ENCODE measurements at regions not wholly inside any gene's neighbourhood (a gene's known extent, or its start where the extent isn't known, plus 50 kb on each side); places are given as distances from the start of the nearest gene placed in this dataset.

DNA sequence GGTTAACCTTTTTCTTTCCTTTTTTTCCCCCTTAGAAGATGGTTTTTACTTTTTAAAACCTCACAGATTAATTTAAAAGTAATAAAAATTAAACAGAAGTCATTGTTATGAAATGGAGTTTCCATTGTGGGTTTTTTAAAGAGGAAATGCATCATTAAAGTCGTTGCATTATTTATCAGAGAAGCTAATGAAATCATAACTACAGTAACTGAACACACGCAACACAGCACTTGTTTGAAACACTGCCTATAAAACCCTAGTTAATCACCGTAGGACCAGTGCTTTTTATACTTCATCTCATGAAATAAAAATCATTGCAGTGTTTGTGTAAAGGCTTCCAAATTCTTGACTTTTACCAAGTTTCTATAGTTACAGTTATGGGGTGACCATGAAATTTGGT is 82.4 kb upstream of the NTRK2 start:
- no peak for DNase-seq (ENCODE audit: low read depth)

DNA sequence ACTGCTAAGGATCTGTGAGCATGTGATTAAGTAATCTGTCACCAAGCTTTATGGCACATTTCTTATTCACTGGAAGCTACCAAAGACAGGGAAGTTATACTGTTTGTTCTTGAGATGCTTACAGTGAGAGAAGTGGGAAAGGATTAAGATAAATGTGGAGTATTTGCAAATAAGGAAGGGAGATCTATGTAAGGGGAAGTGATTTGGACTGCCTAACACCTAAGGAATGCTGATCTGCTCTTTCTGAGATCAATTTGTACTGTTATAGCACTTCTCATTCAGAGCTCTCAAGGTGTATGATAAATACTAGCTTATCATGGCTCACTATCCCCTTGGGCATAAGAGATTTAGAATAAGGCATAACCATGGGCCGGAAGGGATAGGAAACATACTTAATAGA is 80.0 kb upstream of the NTRK2 start:
- DNase-seq (ENCODE audit: low read depth) = no peak

DNA sequence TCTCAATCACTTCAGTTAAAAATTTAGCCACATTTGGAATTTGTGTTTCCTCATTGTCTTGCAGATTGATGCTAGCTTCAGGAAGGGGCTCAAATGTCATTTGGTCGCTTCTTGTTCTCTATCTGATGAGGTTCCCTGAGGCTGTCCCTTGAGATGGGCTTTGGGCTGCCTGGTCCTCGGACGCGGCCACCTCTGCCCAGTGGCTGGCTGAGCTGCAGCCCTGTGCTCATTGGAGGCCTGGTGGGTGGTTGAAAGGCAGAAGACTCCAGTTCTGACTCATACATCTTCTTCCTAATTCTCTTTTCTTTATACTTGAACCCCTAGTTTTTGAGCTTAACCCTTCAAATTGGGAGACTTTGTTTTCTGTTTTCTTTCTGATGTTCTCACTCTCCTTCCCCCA is 78.8 kb upstream of the NTRK2 start:
- no peak for DNase-seq (ENCODE audit: low read depth)

DNA sequence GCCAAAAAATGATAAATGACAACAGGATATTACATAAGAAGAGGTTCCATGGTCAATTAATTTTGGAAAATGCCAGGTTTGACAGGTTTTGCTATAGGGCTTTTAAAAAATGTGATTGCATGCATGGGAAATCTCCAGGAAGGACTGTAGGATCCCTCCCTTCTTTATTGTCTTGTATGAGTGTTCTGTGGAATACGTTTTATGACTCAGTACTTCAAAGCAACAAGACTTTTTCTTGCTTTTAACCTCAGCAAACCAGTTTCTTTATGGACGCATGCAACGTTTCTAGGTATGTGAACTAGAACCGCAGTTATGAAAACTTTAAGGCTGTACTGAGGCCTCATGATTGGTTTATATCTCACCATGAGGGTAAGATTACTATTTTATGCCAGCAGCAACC is 76.6 kb upstream of the NTRK2 start:
- DNase-seq (ENCODE audit: low read depth) = no peak

DNA sequence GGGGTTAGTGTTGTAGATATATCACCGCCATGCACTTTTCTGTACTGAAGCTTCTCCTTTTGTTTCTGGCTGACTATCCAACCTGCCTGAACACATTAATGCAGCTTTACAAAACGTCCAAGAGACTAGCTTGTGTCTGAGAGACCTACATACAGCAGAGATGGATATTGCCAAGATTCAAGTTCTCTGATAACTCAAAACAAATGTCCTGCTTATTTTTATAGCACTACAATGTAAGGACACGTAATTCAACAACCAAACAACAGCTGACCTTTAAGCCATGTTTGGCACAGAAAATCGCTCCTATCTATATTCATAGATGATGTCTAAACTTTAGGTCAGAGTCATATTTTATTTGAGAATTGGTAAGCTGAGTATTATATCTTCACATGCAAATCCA is 76.2 kb upstream of the NTRK2 start:
- no peak for DNase-seq (ENCODE audit: low read depth)

DNA sequence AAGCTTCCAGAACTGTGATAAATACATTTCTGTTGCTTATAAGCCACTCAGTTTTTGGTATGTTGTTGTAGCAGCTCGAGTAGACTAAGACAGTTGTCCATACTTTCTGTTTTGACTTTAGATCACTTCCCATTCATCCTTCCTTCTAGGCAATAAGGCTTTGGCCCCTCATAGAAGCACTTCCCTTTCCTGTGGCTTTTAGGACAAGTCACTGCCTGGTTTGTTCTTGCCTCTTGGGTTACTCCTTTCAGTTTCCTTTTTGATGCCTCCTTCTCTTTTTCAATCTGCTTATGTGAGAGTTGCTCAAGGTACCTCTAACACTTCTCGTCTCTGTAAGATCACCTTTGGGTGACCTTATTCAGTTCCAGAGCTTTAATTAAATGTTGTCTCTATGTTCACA is 72.4 kb upstream of the NTRK2 start:
- DNase-seq (ENCODE audit: low read depth) = no peak

DNA sequence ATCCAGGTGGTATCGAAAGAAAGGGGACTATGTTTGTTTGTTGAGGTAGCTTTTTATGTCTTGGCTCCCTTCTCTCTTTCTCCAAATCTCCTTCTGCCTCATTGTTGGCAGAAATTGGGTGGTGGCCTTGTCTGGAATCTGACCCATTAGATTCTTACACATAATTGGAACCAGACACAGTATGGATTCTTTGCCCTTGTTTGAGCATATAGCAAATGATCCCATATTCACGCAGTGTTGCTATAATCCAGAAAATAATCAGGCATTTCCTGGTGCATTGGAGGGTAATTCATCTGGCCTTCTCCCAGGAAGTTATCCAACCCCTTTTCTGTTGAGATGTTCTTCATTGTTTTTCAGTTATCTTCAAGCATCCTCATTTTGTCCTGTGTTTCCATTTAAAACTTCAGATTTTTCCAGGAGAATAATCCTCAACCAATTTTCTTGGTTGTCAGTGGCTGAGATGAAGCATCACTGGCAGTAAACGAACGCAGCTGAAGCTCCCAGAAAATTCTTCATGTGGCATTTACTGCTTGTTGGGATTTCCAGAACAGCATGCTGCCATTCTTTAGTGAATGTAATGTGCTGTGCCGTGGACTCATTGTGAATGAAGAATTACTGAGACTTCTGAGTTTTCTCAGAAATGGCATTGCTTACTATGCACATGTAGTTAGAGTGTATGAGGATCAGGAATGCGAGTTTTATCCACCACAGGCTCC is 70.5 kb upstream of the NTRK2 start:
- no peak for DNase-seq (ENCODE audit: low read depth)

DNA sequence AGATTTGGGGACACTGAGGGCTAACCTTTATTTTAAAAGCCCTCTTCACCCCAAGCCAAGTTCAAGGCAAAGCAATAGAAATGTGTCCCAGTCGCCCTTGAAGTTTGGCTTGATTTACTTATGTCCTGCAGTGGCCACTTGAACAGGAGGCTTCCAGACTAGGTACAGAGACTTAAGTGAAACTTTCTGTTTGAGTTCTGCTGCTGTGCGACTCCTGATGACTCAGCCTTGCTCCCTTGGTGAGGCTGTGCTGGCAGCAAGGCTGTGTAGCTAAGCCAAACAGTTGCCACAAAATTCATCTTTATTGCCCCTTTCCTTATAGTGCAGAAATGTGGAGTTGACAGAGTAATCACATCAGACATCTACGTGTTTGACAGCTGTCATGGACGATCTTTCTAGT is 68.8 kb upstream of the NTRK2 start:
- no peak for DNase-seq (ENCODE audit: low read depth)

DNA sequence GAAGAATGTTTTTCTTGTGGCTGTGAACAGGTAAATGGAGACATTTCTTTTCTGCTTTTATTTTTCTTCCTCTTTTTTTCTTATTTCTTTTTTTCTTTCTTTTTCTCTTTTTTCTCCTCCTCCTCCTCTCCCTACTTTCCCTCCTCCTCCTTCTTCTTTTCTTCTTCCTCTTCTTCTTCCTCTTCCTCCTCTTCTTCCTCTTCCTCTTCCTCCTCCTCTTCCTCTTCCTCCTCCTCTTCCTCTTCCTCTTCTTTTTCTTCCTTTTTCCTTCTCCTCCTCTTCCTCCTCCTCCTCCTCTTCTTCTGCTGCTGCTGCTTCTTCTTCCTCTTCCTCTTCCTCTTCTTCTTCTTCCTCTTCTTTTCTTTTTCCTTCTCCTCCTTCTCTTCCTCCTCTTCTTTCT is 65.3 kb upstream of the NTRK2 start:
- DNase-seq (ENCODE audit: low read depth) = no peak

DNA sequence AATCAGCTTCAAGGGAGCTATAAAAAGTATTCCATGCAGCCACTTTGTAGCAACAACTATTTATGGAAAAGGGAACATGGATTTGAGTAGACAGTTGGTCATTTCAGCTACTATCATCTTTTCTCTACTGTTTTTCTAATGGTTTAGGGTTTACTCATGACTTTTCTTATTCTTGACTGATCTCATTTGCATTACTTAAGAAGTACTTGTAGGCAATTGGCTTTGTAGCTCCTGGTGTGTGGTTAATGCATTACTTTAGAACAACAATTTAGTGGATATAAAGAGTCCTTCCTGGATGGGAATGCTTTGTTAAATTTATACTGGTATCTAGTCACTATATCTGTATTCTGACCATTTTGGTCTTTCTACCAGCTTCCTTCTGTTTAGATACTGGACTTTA is 59.8 kb upstream of the NTRK2 start:
- DNase-seq (ENCODE audit: low read depth) = no peak

DNA sequence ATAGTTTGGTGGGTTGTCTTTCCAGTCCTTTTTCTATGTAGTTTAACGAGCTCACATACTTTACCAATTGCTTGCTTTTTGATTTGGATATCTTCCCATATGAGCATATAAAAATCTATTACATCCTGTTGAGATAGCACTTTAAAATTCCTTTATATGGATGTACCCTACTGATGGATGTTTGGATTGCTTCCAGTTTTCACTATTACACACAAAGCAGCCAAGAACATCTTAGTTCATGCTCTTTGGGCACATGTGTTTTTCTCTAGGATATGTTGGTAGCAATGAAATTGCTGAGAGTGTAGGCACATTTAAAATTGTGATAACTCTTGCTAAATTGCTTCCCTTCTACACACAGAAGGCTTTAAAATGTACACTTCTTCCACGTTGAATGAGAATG is 56.1 kb upstream of the NTRK2 start:
- DNase-seq (ENCODE audit: low read depth) = no peak

DNA sequence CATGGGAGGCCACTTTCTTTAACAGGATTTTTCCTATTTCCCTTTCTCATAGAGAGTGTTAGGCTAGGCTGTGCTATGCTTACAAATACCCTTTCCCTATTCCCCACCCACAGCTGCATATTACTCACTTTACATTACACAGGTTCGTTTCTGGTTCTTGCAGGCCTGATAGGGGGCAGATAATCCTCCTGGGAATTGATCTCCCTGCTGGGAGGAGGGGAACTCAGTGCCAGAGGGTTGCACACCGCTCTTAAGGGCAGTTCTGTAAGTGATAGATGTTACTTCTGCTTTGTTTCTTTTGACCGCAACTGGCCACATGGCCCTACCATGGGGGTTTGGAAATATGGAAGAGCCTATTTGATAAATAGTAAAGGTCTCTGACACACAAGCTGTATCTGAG is 54.0 kb upstream of the NTRK2 start:
- DNase-seq (ENCODE audit: low read depth) = no peak

DNA sequence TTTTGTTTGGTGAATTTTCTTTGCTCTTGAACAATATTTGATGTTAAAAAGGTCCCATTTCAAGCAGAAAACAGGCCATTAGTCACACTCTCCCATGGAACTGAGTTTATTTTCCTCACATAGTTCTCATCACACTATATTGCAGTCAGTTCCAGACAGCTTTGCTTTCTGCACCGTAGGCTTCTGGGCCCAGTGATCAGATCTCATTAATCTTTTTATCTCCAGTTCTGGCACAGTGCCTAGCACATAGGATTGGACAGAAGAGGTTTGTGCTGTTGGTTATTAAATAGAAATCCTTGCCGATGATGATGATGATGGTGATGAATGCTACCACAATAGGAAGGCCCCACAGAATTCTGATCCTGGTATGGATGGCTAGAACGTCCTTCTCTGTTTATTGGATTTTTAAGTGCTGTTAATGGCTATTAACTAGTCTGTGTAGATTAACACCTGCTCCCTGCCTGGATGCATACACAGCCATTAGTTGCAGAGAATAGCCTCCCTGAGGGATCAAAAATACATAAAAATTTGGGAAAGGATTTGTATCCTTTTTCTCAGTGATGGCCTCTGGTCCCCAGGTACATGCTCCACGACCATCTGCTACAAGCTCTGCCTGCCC is 52.0 kb upstream of the NTRK2 start:
- no peak for DNase-seq (ENCODE audit: low read depth)
